ENCODE measurements at regions not wholly inside any gene's neighbourhood (a gene's known extent, or its start where the extent isn't known, plus 50 kb on each side); places are given as distances from the start of the nearest gene placed in this dataset.

DNA sequence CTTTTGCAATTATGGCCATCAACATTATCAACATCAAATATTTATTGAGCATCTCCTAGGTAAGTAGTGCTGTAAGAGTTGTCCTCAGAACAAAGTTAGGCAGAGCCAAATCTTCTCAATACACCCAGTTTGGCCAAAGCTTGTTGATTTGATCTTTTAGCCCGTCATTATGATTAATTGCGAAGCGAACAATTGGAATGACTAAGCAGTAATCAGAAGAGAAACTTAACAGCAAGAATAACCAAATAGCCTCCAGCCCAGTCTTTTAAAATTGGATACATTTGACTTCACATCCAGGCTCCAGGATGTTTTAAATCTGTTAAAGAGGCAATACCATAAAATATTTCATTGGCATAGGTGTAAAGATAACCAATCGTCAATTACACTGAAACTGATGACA is 1156.0 kb downstream of the OLFM4 start:
- Histone ChIP-seq H3K27me3 (replicated peaks) (no peaks in the 10 kb centered on the region), H3K9me3 (replicated peaks) (no peaks in the 10 kb centered on the region), H3K36me3 (no peaks in the 10 kb centered on the region), H3K27ac (no peak overlapping the region), H3K4me1 (replicated peaks) (no peaks in the 10 kb centered on the region), H3K4me3 (no peak overlapping the region)
- no peak for DNase-seq (ENCODE audit: low read depth in 1 of 2, low spot score in 2 of 2)

DNA sequence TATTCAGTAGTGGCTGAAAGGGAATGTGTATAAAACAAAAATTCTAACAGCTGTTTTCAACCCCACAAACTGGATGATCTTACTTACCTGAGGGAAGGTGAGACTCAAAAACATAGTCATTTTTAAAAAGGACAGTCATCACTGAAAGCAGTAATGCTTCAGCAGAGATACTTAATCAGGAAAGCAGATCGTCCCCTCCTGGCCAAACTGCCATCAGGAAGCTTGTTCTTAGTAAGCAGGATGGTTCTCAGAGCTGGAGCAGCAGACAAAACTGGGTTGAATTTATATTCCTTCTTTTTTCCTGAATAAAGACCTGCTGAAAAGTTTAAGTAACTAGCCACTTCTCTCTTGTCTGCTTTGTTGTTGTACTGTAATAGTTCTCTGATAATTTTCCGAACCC is 1156.5 kb downstream of the OLFM4 start:
- Histone ChIP-seq H3K9me3 (replicated peaks) (no peaks in the 10 kb centered on the region), H3K4me1 (replicated peaks) (no peaks in the 10 kb centered on the region), H3K36me3 (no peaks in the 10 kb centered on the region), H3K4me3 (no peak overlapping the region), H3K27ac (no peak overlapping the region), H3K27me3 (replicated peaks) (no peaks in the 10 kb centered on the region)
- DNase-seq (ENCODE audit: low read depth in 1 of 2, low spot score in 2 of 2): no peak

DNA sequence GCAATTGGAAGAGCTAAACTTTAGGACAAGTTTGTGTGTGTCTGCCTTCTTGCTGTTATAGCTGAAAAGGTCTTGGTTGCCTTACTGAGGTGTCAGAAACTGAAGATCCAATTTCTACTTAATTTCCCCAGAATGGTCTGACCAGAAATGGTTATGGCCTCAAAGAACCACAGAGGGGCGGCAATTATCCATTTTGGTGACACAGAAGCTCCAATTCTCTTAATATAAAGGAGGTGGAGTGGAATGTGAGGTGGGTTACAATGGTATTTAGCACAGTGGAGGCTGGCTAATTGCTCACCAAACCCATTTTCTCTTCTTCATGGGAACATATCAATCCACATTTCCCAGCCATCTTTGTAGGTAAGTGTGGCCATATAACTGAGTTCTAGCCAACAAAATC is 1157.2 kb downstream of the OLFM4 start:
- H3K4me3 ChIP-seq: no peak overlapping the region
- H3K27ac ChIP-seq: no peak overlapping the region
- no peaks in the 10 kb centered on the region for H3K36me3 ChIP-seq
- no peaks in the 10 kb centered on the region for H3K27me3 ChIP-seq (replicated peaks)
- H3K4me1 ChIP-seq (replicated peaks): no peaks in the 10 kb centered on the region
- no peak for DNase-seq (ENCODE audit: low read depth in 1 of 2, low spot score in 2 of 2)
- H3K9me3 ChIP-seq (replicated peaks): no peaks in the 10 kb centered on the region

DNA sequence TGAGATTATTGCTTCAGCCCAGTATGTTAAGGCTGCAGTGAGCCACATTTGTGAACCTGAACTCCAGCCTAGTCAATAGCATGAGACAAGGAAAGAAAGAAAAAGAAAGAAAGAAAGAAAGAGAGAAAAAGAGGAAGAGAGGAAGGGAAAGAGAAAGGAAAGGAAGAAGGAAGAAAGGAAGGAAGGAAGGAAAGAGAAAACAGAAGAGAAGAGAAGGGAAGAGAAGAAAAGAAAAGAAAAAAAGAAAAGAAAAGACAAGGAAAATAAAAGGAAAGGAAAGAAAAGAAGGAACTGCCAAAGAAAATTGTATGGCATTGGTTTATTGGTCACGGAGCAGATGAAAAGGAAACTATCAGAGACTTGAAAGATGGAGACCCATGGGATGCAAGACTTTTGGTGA is 1158.8 kb downstream of the OLFM4 start:
- no peak overlapping the region for H3K4me3 ChIP-seq
- no peaks in the 10 kb centered on the region for H3K36me3 ChIP-seq
- no peaks in the 10 kb centered on the region for H3K4me1 ChIP-seq (replicated peaks)
- no peak overlapping the region for H3K27ac ChIP-seq
- no peak for DNase-seq (ENCODE audit: low read depth in 1 of 2, low spot score in 2 of 2)
- no peaks in the 10 kb centered on the region for H3K9me3 ChIP-seq (replicated peaks)
- no peaks in the 10 kb centered on the region for H3K27me3 ChIP-seq (replicated peaks)

DNA sequence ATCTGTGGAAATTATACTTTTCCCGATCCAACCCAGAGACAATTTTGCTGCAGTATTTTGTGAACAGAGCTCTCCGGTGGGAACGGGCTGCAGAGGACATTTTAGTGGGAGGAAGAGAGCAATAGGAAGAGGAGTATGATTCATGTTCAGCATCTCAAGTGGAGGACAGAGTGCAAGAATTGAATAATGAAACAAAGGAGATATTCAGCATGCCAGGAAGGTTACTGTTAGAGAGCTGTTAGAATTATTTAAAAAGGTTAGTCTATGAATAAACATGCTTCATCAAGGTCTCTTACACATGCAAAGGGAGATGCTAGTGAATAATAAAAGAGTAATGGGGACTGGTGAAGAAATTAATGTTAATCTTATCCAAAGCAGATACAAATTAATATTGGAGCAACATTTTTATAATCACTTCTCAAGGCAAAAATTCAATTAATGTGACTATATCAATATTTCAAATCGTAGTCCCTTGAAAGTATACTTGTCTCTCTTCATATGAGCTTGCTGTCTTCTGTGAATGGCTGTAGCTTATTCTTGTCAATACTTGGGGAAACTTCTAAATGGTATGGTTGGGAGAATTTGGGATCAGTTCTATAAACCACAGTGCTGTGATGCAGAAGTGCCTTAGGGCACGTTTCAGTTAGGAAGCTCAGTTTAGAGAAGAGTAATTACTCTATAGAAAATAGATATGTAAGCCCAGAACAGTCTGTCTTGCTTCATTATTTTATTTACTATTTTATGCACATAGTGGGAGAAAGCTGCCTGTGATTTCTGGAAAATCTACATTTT is 1165.8 kb downstream of the OLFM4 start:
- Histone ChIP-seq H3K4me3 (no peak overlapping the region), H3K4me1 (replicated peaks) (no peaks in the 10 kb centered on the region), H3K27me3 (replicated peaks) (no peaks in the 10 kb centered on the region), H3K36me3 (no peaks in the 10 kb centered on the region), H3K27ac (no peak overlapping the region), H3K9me3 (replicated peaks) (no peaks in the 10 kb centered on the region)
- DNase-seq (ENCODE audit: low read depth in 1 of 2, low spot score in 2 of 2): no peak

DNA sequence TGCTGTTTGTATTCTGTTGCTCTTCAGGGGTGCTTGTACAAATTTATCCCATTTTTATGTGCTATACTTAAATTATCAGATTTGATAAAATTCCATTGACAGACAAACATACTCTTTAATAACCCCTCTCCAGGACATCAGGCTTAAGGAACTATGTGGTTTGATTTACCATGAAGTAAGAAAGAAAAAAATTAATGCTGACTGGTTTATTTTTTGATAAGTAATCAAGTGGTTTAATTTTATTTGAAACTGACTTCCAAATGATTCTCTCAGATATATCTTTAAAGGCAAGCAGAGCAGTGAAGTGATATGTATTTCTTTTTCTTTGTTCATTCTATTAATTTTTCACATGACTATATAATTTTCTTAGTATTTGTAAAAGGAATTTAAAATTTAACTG is 1168.1 kb downstream of the OLFM4 start:
- Histone ChIP-seq H3K27ac (no peak overlapping the region), H3K36me3 (no peaks in the 10 kb centered on the region), H3K4me3 (no peak overlapping the region), H3K9me3 (replicated peaks) (no peaks in the 10 kb centered on the region), H3K4me1 (replicated peaks) (no peaks in the 10 kb centered on the region), H3K27me3 (replicated peaks) (no peaks in the 10 kb centered on the region)
- DNase-seq (ENCODE audit: low read depth in 1 of 2, low spot score in 2 of 2): no peak

DNA sequence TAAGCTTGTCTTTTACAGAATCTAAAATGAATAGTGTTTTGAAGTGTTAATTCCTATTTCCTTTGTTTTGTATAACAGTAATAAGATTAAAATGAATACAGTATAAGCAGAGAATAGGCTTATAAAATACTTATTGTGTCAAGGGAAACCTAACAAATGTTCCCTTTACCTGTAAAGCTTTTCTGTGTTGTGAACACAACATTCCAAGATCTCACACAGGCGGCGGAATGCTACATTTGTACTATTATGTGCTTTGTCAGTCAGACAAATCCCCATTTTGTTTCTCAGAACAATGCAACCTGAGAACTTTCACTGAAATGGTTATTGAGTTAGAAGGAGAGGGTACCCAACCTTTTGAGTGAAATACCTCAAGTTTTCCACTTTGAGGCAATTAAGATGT is 1170.3 kb downstream of the OLFM4 start:
- no peaks in the 10 kb centered on the region for H3K9me3 ChIP-seq (replicated peaks)
- H3K4me3 ChIP-seq: no peak overlapping the region
- no peaks in the 10 kb centered on the region for H3K4me1 ChIP-seq (replicated peaks)
- no peaks in the 10 kb centered on the region for H3K36me3 ChIP-seq
- H3K27ac ChIP-seq: no peak overlapping the region
- H3K27me3 ChIP-seq (replicated peaks): no peaks in the 10 kb centered on the region
- DNase-seq (ENCODE audit: low read depth in 1 of 2, low spot score in 2 of 2): no peak

DNA sequence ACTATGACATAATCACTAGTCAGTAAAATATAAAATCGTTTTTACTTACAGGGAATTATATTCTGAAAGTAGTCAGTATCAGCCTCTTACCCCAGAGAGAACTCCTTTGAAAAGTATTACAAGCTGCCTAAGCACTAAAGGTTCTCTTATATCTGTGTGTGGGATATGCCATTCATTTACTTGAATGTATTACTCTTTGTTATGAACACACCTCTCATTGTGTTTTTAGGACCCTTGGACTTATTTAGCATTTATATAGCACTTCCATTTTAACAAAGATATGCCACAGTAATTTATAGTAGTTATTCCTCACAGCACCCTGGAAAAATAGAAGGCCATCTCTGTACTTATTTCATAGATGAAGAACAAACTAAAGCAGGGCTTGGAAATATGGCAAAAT is 1178.0 kb downstream of the OLFM4 start:
- H3K4me3 ChIP-seq: no peak overlapping the region
- H3K27ac ChIP-seq: no peak overlapping the region
- no peak for DNase-seq (ENCODE audit: low read depth in 1 of 2, low spot score in 2 of 2)
- no peaks in the 10 kb centered on the region for H3K4me1 ChIP-seq (replicated peaks)
- no peaks in the 10 kb centered on the region for H3K36me3 ChIP-seq
- no peaks in the 10 kb centered on the region for H3K27me3 ChIP-seq (replicated peaks)
- H3K9me3 ChIP-seq (replicated peaks): no peaks in the 10 kb centered on the region

DNA sequence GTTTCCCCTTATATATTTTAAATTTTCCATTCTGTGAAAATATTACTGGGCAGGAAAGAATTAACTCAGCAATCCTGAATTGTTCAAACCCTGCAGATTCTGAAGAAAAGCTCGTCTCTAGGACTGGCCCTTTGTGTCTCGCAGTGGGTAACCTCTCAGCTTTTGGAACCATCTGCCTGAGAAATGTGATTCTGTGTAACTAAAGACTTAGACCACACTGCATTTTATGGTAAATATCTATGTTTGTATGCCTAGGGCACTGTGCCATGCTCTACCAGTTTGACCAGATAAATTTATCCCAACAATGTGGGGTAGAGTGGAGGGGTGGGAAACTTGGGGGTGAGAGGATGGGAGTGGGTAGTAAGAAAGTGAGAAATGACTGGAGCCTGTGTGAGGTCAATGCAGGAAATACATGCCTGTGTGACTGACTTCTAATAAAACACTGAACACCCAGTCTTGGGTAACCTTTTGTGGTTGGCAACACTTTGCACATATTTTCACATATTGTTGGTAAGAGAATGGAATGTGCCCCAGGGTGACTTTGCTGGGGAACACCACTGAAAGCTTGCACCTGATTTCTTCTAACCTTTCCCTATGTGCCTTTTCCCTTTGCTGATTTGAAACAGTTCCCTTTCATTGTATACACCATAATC is 1181.9 kb downstream of the OLFM4 start:
- Histone ChIP-seq H3K9me3 (replicated peaks) (no peaks in the 10 kb centered on the region), H3K27me3 (replicated peaks) (no peaks in the 10 kb centered on the region), H3K4me3 (no peak overlapping the region), H3K4me1 (replicated peaks) (no peaks in the 10 kb centered on the region), H3K36me3 (no peaks in the 10 kb centered on the region), H3K27ac (no peak overlapping the region)
- DNase-seq (ENCODE audit: low read depth in 1 of 2, low spot score in 2 of 2): no peak

DNA sequence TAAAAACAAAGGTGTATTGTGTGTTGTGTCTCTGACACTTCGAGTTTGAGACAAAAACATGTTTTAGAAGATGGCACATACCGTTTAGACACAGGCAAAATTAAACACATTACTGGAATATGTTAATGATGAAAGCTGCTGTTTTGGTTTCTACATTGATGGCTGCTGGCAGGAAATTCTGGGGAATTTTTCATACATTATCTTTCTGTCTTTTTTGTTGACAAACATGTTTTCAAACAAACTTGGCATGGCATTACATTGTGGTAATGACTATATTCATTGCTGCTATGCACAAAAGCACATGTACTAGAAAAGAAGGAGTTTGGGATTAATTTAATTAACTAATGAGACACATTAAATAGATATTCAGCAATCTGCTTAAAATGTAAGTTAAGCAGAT is 1187.6 kb downstream of the OLFM4 start:
- Histone ChIP-seq H3K4me3 (no peak overlapping the region), H3K27me3 (replicated peaks) (no peaks in the 10 kb centered on the region), H3K27ac (no peak overlapping the region), H3K36me3 (no peaks in the 10 kb centered on the region), H3K9me3 (replicated peaks) (no peaks in the 10 kb centered on the region), H3K4me1 (replicated peaks) (no peaks in the 10 kb centered on the region)
- DNase-seq (ENCODE audit: low read depth in 1 of 2, low spot score in 2 of 2): no peak

DNA sequence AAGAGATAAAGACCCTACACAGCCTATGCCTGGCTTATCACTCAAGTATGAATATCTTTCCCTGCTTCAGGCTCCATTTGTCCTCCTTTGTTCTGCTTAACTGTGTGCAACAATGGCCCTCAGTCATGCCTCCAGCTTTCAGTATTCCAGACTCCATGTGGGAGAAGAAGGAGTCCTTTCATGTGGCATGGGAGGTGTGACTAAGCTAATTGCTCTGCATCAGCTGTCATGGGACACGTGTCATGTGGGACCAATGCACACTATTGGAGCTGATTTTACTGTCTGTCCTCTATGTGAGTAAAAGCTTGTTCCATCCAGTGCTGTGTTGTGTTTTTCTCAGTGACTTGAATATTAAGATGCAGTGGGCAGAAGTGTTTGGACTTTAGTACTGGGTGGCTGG is 1198.3 kb downstream of the OLFM4 start:
- DNase-seq (ENCODE audit: low read depth in 1 of 2, low spot score in 2 of 2): no peak
- Histone ChIP-seq H3K36me3 (no peaks in the 10 kb centered on the region), H3K9me3 (replicated peaks) (no peaks in the 10 kb centered on the region), H3K4me3 (no peak overlapping the region), H3K27me3 (replicated peaks) (no peaks in the 10 kb centered on the region), H3K27ac (no peak overlapping the region), H3K4me1 (replicated peaks) (no peaks in the 10 kb centered on the region)

DNA sequence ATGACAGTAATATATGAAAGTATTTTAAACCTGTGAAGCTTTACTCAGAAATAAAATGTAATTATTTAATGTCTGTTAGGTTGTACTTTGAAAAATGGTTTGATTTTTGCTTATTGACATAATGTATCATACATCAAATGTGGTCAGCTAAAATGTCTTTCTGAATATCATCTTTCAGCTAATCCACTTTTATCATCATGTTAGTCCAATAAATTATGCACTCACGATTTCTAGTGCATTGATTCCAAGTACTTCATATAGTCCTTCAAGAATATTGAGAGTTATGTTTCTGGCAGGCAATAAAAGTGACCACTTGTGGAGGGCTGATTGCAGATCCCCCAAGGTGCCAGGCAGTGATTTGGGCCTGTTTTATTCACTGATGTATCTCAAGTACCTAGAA is 1204.1 kb downstream of the OLFM4 start:
- Histone ChIP-seq H3K27me3 (replicated peaks) (no peaks in the 10 kb centered on the region), H3K27ac (no peak overlapping the region), H3K4me3 (no peak overlapping the region), H3K36me3 (no peaks in the 10 kb centered on the region), H3K9me3 (replicated peaks) (no peaks in the 10 kb centered on the region), H3K4me1 (replicated peaks) (no peaks in the 10 kb centered on the region)
- no peak for DNase-seq (ENCODE audit: low read depth in 1 of 2, low spot score in 2 of 2)

DNA sequence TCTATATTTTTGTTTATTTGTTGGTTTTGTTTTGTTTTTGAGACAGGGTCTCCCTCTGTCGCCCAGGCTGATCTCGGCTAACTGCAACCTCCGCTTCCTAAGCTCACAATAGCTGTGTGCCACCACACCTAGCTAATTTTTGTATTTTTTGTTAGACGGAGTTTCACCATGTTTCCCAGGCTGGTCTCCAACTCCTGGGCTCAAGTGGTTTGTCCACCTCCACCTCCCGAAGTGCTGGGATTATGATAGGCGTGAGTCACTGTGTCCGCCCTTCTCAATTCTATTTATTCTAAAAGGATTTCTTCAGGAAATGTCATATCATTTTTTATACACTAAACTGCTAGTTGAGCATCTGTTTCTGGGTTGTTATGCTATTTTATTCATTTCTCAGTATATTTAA is 1206.0 kb downstream of the OLFM4 start:
- no peaks in the 10 kb centered on the region for H3K4me1 ChIP-seq (replicated peaks)
- no peak for DNase-seq (ENCODE audit: low read depth in 1 of 2, low spot score in 2 of 2)
- no peaks in the 10 kb centered on the region for H3K9me3 ChIP-seq (replicated peaks)
- H3K27me3 ChIP-seq (replicated peaks): no peaks in the 10 kb centered on the region
- H3K27ac ChIP-seq: no peak overlapping the region
- no peak overlapping the region for H3K4me3 ChIP-seq
- H3K36me3 ChIP-seq: no peaks in the 10 kb centered on the region

DNA sequence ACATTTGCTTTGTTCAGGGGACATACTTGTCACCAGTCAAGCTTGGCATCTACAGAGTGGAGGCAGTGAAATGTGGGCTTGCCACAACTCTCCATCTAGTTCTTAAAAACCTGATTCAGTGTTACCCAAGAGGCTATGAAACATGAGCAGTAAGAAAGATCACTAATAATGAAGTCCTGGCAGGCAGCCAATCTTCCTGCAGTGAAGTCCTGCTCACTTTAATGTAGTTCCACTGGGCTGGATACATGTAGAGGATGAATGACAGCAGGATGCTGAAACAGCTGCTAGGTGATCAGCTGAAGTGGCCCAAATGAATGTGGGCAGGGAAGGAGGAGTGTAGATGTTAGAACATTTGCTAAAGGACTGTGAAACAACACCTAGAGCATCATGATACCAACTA is 1213.1 kb downstream of the OLFM4 start:
- no peaks in the 10 kb centered on the region for H3K4me1 ChIP-seq (replicated peaks)
- no peak overlapping the region for H3K27ac ChIP-seq
- H3K9me3 ChIP-seq (replicated peaks): no peaks in the 10 kb centered on the region
- H3K27me3 ChIP-seq (replicated peaks): no peaks in the 10 kb centered on the region
- no peak overlapping the region for H3K4me3 ChIP-seq
- H3K36me3 ChIP-seq: no peaks in the 10 kb centered on the region
- DNase-seq (ENCODE audit: low read depth in 1 of 2, low spot score in 2 of 2): no peak

DNA sequence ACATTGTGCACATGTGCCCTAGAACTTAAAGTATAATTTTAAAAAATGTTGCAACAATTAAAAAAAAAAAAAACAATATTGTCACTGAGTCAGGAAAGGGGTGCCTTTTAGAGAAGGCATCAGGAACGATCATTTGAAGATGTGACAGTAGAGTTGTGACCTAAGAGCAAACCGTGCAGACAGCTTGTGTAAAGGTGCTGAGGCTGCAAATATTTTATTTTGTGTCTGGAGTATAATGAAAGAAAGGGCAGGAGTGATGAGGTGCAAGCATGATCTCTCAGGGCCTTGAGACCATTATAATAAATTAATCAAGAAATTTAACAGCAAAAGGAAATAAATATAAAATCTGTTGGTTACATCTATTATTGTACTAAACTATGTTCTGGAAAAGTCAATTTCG is 1219.7 kb downstream of the OLFM4 start:
- no peak overlapping the region for H3K4me3 ChIP-seq
- H3K27ac ChIP-seq: no peak overlapping the region
- no peaks in the 10 kb centered on the region for H3K4me1 ChIP-seq (replicated peaks)
- no peaks in the 10 kb centered on the region for H3K9me3 ChIP-seq (replicated peaks)
- H3K36me3 ChIP-seq: no peaks in the 10 kb centered on the region
- DNase-seq (ENCODE audit: low read depth in 1 of 2, low spot score in 2 of 2): no peak
- H3K27me3 ChIP-seq (replicated peaks): no peaks in the 10 kb centered on the region
